GM12891 (cell line): ENCODE measurements at regions not wholly inside any gene's neighbourhood (a gene's known extent, or its start where the extent isn't known, plus 50 kb on each side); places are given as distances from the start of the nearest gene placed in this dataset.

Source experiments
- POLR2A ChIP-seq: IDR thresholded peaks from 2 replicates; pipeline ENCODE4 v1.6.1; 2011; ENCODE audit warnings: low read depth, low read length, control low read depth
- POLR2AphosphoS5 ChIP-seq: IDR thresholded peaks from 2 replicates; pipeline ENCODE4 v1.6.1; 2011; ENCODE audit warnings: low read depth, low read length, control low read depth
- POU2F2 ChIP-seq: IDR thresholded peaks from 2 replicates; pipeline ENCODE4 v1.6.1; 2011; ENCODE audit warnings: low read depth, mild to moderate bottlenecking, control low read depth, low read length, moderate library complexity
- SPI1 ChIP-seq: IDR thresholded peaks from 2 replicates; pipeline ENCODE4 v1.6.1; 2011; ENCODE audit warnings: low read depth, low read length, control low read depth
- TAF1 ChIP-seq: IDR thresholded peaks from 2 replicates; pipeline ENCODE4 v1.6.1; 2011; ENCODE audit warnings: low read depth, low read length, control low read depth

- TF ChIP-seq POU2F2 (no peak), POLR2A (no peak), POLR2AphosphoS5 (no peak), TAF1 (no peak), SPI1 (peak; percentile 65)
These were observed 206.2 kb upstream of the PTBP2 start for GRCh38 chr1:96515430-96515829.
